NCI-H1930 (cell line): ENCODE measurements at regions not wholly inside any gene's neighbourhood (a gene's known extent, or its start where the extent isn't known, plus 50 kb on each side); places are given as distances from the start of the nearest gene placed in this dataset.
"Not testable (repeated sequence)": the region's sequence is repeated elsewhere in the genome, so short reads cannot be mapped to it uniquely, and the experiment has no call there.

Experiments used
- DNase-seq, 2 experiments: peaks; one replicate each; lab custom pipeline; 2025; lab: John Stamatoyannopoulos, UW

- no peak for DNase-seq
Measured at GRCh38 chr2:39487398-39488250, 50.5 kb upstream of the MAP4K3 start.

GRCh38 chr2:39488450-39488849 lies 51.4 kb upstream of the MAP4K3 start:
- DNase-seq = no peak

GRCh38 chr2:39490586-39490985 lies 53.5 kb upstream of the MAP4K3 start:
- DNase-seq = no peak

- DNase-seq = no peak
Measured at GRCh38 chr2:39491653-39492052, 54.6 kb upstream of the MAP4K3 start.

GRCh38 chr2:39492095-39492590 lies 55.1 kb upstream of the MAP4K3 start:
- DNase-seq = peak in 1 of 2 experiments; percentile 24

- DNase-seq = no peak
Measured at GRCh38 chr2:39492716-39493115, 55.6 kb upstream of the MAP4K3 start.

GRCh38 chr2:39494784-39495251 lies 57.7 kb upstream of the MAP4K3 start:
- no peak for DNase-seq

GRCh38 chr2:39497082-39497801 lies 60.2 kb upstream of the MAP4K3 start:
- DNase-seq = no peak

GRCh38 chr2:39498176-39498575 lies 61.1 kb upstream of the MAP4K3 start:
- not testable (repeated sequence) for DNase-seq

GRCh38 chr2:39498786-39499185 lies 61.7 kb upstream of the MAP4K3 start:
- DNase-seq = no peak

- DNase-seq = no peak
Measured at GRCh38 chr2:39499336-39499735, 62.3 kb upstream of the MAP4K3 start.

- no peak for DNase-seq
Measured at GRCh38 chr2:39501412-39501811, 64.3 kb upstream of the MAP4K3 start.

GRCh38 chr2:39503277-39503676 lies 66.2 kb upstream of the MAP4K3 start:
- DNase-seq = no peak

GRCh38 chr2:39504790-39505335 lies 67.8 kb upstream of the MAP4K3 start:
- DNase-seq = no peak

GRCh38 chr2:39506215-39506614 lies 69.1 kb upstream of the MAP4K3 start:
- no peak for DNase-seq

- DNase-seq = no peak
Measured at GRCh38 chr2:39508198-39508597, 71.1 kb upstream of the MAP4K3 start.

- no peak for DNase-seq
Measured at GRCh38 chr2:39510140-39510539, 73.1 kb upstream of the MAP4K3 start.

GRCh38 chr2:39511219-39511604 lies 74.1 kb upstream of the MAP4K3 start:
- no peak for DNase-seq

GRCh38 chr2:39511605-39512433 lies 74.7 kb upstream of the MAP4K3 start:
- DNase-seq = no peak

GRCh38 chr2:39512434-39512935 lies 75.4 kb upstream of the MAP4K3 start:
- DNase-seq = no peak

GRCh38 chr2:39512941-39513340 lies 75.9 kb upstream of the MAP4K3 start:
- no peak for DNase-seq
